A673 (cell line): ENCODE measurements at regions not wholly inside any gene's neighbourhood (a gene's known extent, or its start where the extent isn't known, plus 50 kb on each side); places are given as distances from the start of the nearest gene placed in this dataset.

ENCODE experiments used
- BruUV-seq: library from RNA; stranded (reverse); fragments of 400-500 nt; replicated peaks from 2 replicates; lab custom pipeline; 2021; lab: Mats Ljungman, UMichigan
- CTCF ChIA-PET: fragments of 300-600 bp; sonication (Branson Sonifier 250); formaldehyde crosslinking; loops from one replicate; lab custom pipeline; 2022; ENCODE audit warnings: antibody characterized with exemption; lab: Charles Lee
- POLR2A ChIA-PET: fragments of 300-600 bp; sonication (Branson Sonifier 250); formaldehyde crosslinking; loops from one replicate; lab custom pipeline; 2022; ENCODE audit warnings: antibody characterized with exemption; ENCODE audit not compliant: low non-redundant PET; lab: Charles Lee
- DNase-seq: peaks from one replicate; pipeline ENCODE4 v3.0.0-alpha.2; 2015; ENCODE audit warnings: low spot score
- H3K27ac ChIP-seq: fragments of 200-600 bp; sonication (generic); 2 replicates; pipeline ENCODE4 v1.5.1; 2016; ENCODE audit warnings: mixed run types, low read depth, mild to moderate bottlenecking, mixed read lengths, antibody characterized with exemption, low read length; ENCODE audit not compliant: poor library complexity, severe bottlenecking
- H3K27me3 ChIP-seq: fragments of 200-600 bp; sonication (generic); replicated peaks from 2 replicates; pipeline ENCODE4 v1.6.1; 2017; ENCODE audit warnings: mixed run types, low read depth, mild to moderate bottlenecking, mixed read lengths, antibody characterized with exemption, low read length; ENCODE audit not compliant: insufficient read depth, poor library complexity
- H3K36me3 ChIP-seq: fragments of 200-600 bp; sonication (generic); 2 replicates; pipeline ENCODE4 v1.6.1; 2016; ENCODE audit warnings: mixed run types, mild to moderate bottlenecking, mixed read lengths, antibody characterized with exemption, low read length; ENCODE audit not compliant: insufficient read depth, poor library complexity, severe bottlenecking
- H3K4me1 ChIP-seq: fragments of 200-600 bp; sonication (generic); 2 replicates; pipeline ENCODE4 v1.6.1; 2017; ENCODE audit warnings: mixed run types, mild to moderate bottlenecking, mixed read lengths, antibody characterized with exemption, low read length; ENCODE audit not compliant: insufficient read depth, poor library complexity, severe bottlenecking
- H3K4me3 ChIP-seq: fragments of 200-600 bp; sonication (generic); 2 replicates; pipeline ENCODE4 v1.5.1; 2016; ENCODE audit warnings: low read depth, mixed run types, mild to moderate bottlenecking, mixed read lengths, low read length; ENCODE audit not compliant: poor library complexity, severe bottlenecking
- H3K9me3 ChIP-seq: fragments of 200-600 bp; sonication (generic); 2 replicates; pipeline ENCODE4 v1.6.1; 2016; ENCODE audit warnings: mixed run types, low read depth, mild to moderate bottlenecking, mixed read lengths, antibody characterized with exemption, low read length; ENCODE audit not compliant: poor library complexity, severe bottlenecking
- CTCF ChIP-seq: fragments of 300-800, 200-600 bp; sonication (generic); conservative IDR thresholded peaks from 2 replicates; pipeline ENCODE4 v1.5.1; 2017; ENCODE audit warnings: low read depth, mild to moderate bottlenecking, antibody characterized with exemption, low read length, moderate library complexity, mixed read lengths
- EZH2 ChIP-seq: fragments of 200-600 bp; sonication (generic); IDR thresholded peaks from 2 replicates; pipeline ENCODE4 v1.6.1; 2017; ENCODE audit warnings: borderline replicate concordance, low read depth, mild to moderate bottlenecking, mixed read lengths, antibody characterized with exemption, low read length; ENCODE audit not compliant: poor library complexity, severe bottlenecking
- intact Hi-C: fragments of 100-400 bp; cut with micrococcal nuclease; formaldehyde crosslinking; loops from one replicate; pipeline ENCODE4 v1.10.0; 2022; ENCODE audit not compliant: unreplicated experiment

GRCh38 chr2:75920859-75921551, 210.3 kb upstream of the GCFC2 start:
- H3K4me1 ChIP-seq, result no peaks in the 10 kb centered on the region
- POLR2A ChIA-PET, result no interaction called here
- no peaks in the 10 kb centered on the region for H3K36me3 ChIP-seq
- BruUV-seq, result no TSS peak
- TF ChIP-seq EZH2 (no peak), CTCF (no peak)
- intact Hi-C loops, result no loop called here
- CTCF ChIA-PET, result no interaction called here
- no peak overlapping the region for H3K27ac ChIP-seq
- H3K27me3 ChIP-seq, result no peaks in the 10 kb centered on the region
- no peak for DNase-seq
- no peaks in the 10 kb centered on the region for H3K9me3 ChIP-seq
- H3K4me3 ChIP-seq, result no peak overlapping the region

GRCh38 chr2:75915851-75916634, 205.3 kb upstream of the GCFC2 start:
- Histone ChIP-seq H3K9me3 (no peaks in the 10 kb centered on the region), H3K4me3 (no peak overlapping the region), H3K27me3 (no peaks in the 10 kb centered on the region), H3K27ac (no peak overlapping the region), H3K36me3 (no peaks in the 10 kb centered on the region), H3K4me1 (no peaks in the 10 kb centered on the region)
- DNase-seq, result no peak
- ChIA-PET CTCF (no interaction called here), POLR2A (no interaction called here)
- TF ChIP-seq CTCF (no peak), EZH2 (no peak)
- intact Hi-C loops, result no loop called here
- BruUV-seq, result no TSS peak

- Histone ChIP-seq H3K36me3 (no peaks in the 10 kb centered on the region), H3K27me3 (no peaks in the 10 kb centered on the region), H3K27ac (no peak overlapping the region), H3K4me1 (no peaks in the 10 kb centered on the region), H3K9me3 (no peaks in the 10 kb centered on the region), H3K4me3 (no peak overlapping the region)
- intact Hi-C loops, result loop anchor here (5.0 kb wide), 3 partner anchors 110 to 700 kb away; no protein-coding TSS in a partner anchor
- POLR2A ChIA-PET, result no interaction called here
- CTCF ChIA-PET, result interaction anchor here (1.0 kb wide), 2 partner anchors 167 to 702 kb away, joined by 3 to 6 read pairs; no protein-coding TSS in a partner anchor
- peak; percentile 73 for DNase-seq
- no TSS peak for BruUV-seq
- TF ChIP-seq EZH2, result no peak
- TF ChIP-seq CTCF, result peak; percentile 78
These were observed 186.2 kb upstream of the GCFC2 start for GRCh38 chr2:75896779-75897366.
